Motor neuron (in vitro differentiated cells): ENCODE measurements at regions not wholly inside any gene's neighbourhood (a gene's known extent, or its start where the extent isn't known, plus 50 kb on each side); places are given as distances from the start of the nearest gene placed in this dataset.

Experiments
- ATAC-seq, 8 experiments: fragments of 200-7000 bp; cut with Tn5 transposase; replicated peaks in 6 of 8; 2 replicates each; pipeline ENCODE4 v1.8.0; 2021; ENCODE audit warnings: mild to moderate bottlenecking in 8 of 8, moderate library complexity in 8 of 8
- H3K27ac ChIP-seq, 2 donors: fragments of 250-450 bp; sonication (Bioruptor Pico); 2 replicates each; pipeline ENCODE4 v1.9.0; 2021; ENCODE audit warnings: antibody characterized with exemption in 2 of 2, mild to moderate bottlenecking in 2 of 2, moderate library complexity in 1 of 2
- H3K4me1 ChIP-seq, 2 donors: fragments of 250-450 bp; sonication (Bioruptor Pico); replicated peaks in 1 of 2; 2 replicates each; pipeline ENCODE4 v1.6.1; 2021; ENCODE audit warnings: antibody characterized with exemption in 2 of 2, mild to moderate bottlenecking in 2 of 2, moderate library complexity in 1 of 2
- H3K4me3 ChIP-seq, 5 donors: fragments of 250-450 bp; sonication (Bioruptor Pico); 2 replicates each; pipeline ENCODE4 v1.9.0; 2021; ENCODE audit warnings: antibody characterized with exemption in 5 of 5, mild to moderate bottlenecking in 5 of 5, moderate library complexity in 4 of 5
- WGBS, 10 experiments: fragments of 450-650 bp; shearing (Covaris generic); methylation state at CpG; one replicate each; pipeline ENCODE4 v1.0.0; 2022; 5-methylcytosine and 5-hydroxymethylcytosine counted together
- in situ Hi-C, 9 experiments: fragments of 400-800 bp; cut with MboI; loops; one replicate each; pipeline ENCODE4 v1.15.0; 2021; ENCODE audit warnings: low sequenced_read_pairs in 9 of 9, low pct_unique_long_range_greater_than_20kb in 2 of 9; ENCODE audit not compliant: unreplicated experiment in 9 of 9

- Histone ChIP-seq H3K4me1 (no peaks in the 10 kb centered on the region), H3K27ac (no peak overlapping the region), H3K4me3 (no peak overlapping the region)
- 77 to 97% (median 92%) methylated on average over 3 of the region's 3 CpGs; no CpG with 5 or more reads in 3 of the 10 experiments for WGBS, 10 experiments
- no peak for ATAC-seq
- in situ Hi-C loops: no loop called here
These were observed 973.9 kb downstream of the CDH11 start for GRCh38 chr16:64147941-64148340.

- no peaks in the 10 kb centered on the region for H3K4me1 ChIP-seq
- no peak overlapping the region for H3K4me3 ChIP-seq
- ATAC-seq: peak in 2 of 8 experiments; percentile 50 to 72
- in situ Hi-C loops: no loop called here
- WGBS, 10 experiments: 0 to 79% (median 46%) methylated on average over 1 to 2 of the region's 2 CpGs
- no peak overlapping the region for H3K27ac ChIP-seq
These were observed 977.2 kb downstream of the CDH11 start for GRCh38 chr16:64144617-64145016.

GRCh38 chr16:64138621-64139020 is 983.2 kb downstream of the CDH11 start:
- in situ Hi-C loops: no loop called here
- no peak for ATAC-seq
- WGBS, 10 experiments: 17 to 100% (median 70%) methylated on average over 1 to 2 of the region's 2 CpGs; no CpG with 5 or more reads in 2 of the 10 experiments
- Histone ChIP-seq H3K4me1 (peaks cover 0 to 13% of the 10 kb centered on the region in 2 donors), H3K27ac (no peak overlapping the region), H3K4me3 (no peak overlapping the region)

GRCh38 chr16:64138006-64138405 is 983.9 kb downstream of the CDH11 start:
- Histone ChIP-seq H3K4me1 (peaks cover 3 to 13% of the 10 kb centered on the region in 2 donors), H3K27ac (no peak overlapping the region), H3K4me3 (no peak overlapping the region)
- in situ Hi-C loops: no loop called here
- 67 to 100% (median 81%) methylated on average over 4 to 8 of the region's 8 CpGs; no CpG with 5 or more reads in 1 of the 10 experiments for WGBS, 10 experiments
- peak in 5 of 8 experiments; percentile 45 to 95 (median 92) for ATAC-seq

- in situ Hi-C loops: no loop called here
- no peak overlapping the region for H3K27ac ChIP-seq
- ATAC-seq: no peak
- peaks cover 7 to 13% of the 10 kb centered on the region in 2 donors for H3K4me1 ChIP-seq
- no peak overlapping the region for H3K4me3 ChIP-seq
- 40 to 100% (median 63%) methylated on average over 1 to 3 of the region's 3 CpGs; no CpG with 5 or more reads in 1 of the 10 experiments for WGBS, 10 experiments
These were observed 985.1 kb downstream of the CDH11 start for GRCh38 chr16:64136743-64137142.

- in situ Hi-C loops: no loop called here
- Histone ChIP-seq H3K4me1 (peaks cover 7 to 13% of the 10 kb centered on the region in 2 donors), H3K4me3 (no peak overlapping the region), H3K27ac (no peak overlapping the region)
- no peak for ATAC-seq
- WGBS, 10 experiments: 42 to 100% (median 100%) methylated on average over 1 of the region's 1 CpG; no CpG with 5 or more reads in 5 of the 10 experiments
These were observed 985.5 kb downstream of the CDH11 start for GRCh38 chr16:64136314-64136713.

- WGBS, 10 experiments: 5 to 100% (median 84%) methylated on average over 1 to 2 of the region's 2 CpGs
- Histone ChIP-seq H3K4me3 (no peak overlapping the region), H3K4me1 (peaks cover 7 to 11% of the 10 kb centered on the region in 2 donors), H3K27ac (no peak overlapping the region)
- no peak for ATAC-seq
- in situ Hi-C loops: no loop called here
These were observed 988.5 kb downstream of the CDH11 start for GRCh38 chr16:64133366-64133765.

- peak in 6 of 8 experiments; percentile 39 to 83 (median 62) for ATAC-seq
- 10 to 100% (median 68%) methylated on average over 1 to 3 of the region's 3 CpGs; no CpG with 5 or more reads in 1 of the 10 experiments for WGBS, 10 experiments
These were observed 989.0 kb downstream of the CDH11 start for GRCh38 chr16:64132759-64133361.

GRCh38 chr16:64132190-64132589 is 989.7 kb downstream of the CDH11 start:
- ATAC-seq: no peak
- Histone ChIP-seq H3K27ac (no peak overlapping the region), H3K4me3 (no peak overlapping the region), H3K4me1 (peaks cover 0 to 7% of the 10 kb centered on the region in 2 donors)
- 70 to 100% (median 94%) methylated on average over 2 to 3 of the region's 3 CpGs; no CpG with 5 or more reads in 1 of the 10 experiments for WGBS, 10 experiments
- in situ Hi-C loops: no loop called here

More at GRCh38 chr16:64132759-64133361, 989.0 kb downstream of the CDH11 start:
- in situ Hi-C loops: no loop called here
- peaks cover 6 to 7% of the 10 kb centered on the region in 2 donors for H3K4me1 ChIP-seq
- no peak overlapping the region for H3K4me3 ChIP-seq
- H3K27ac ChIP-seq: peak overlapping the region in 1 of 2 donors; percentile 53

- 0 to 100% (median 80%) methylated on average over 1 to 2 of the region's 2 CpGs; no CpG with 5 or more reads in 2 of the 10 experiments for WGBS, 10 experiments
- Histone ChIP-seq H3K4me1 (peaks cover 0 to 7% of the 10 kb centered on the region in 2 donors), H3K4me3 (no peak overlapping the region), H3K27ac (no peak overlapping the region)
- in situ Hi-C loops: no loop called here
- ATAC-seq: no peak
These were observed 990.4 kb downstream of the CDH11 start for GRCh38 chr16:64131423-64131822.

GRCh38 chr16:64130140-64130539 is 991.7 kb downstream of the CDH11 start:
- no peak for ATAC-seq
- WGBS, 10 experiments: 33 to 88% (median 72%) methylated on average over 1 to 2 of the region's 2 CpGs
- no peak overlapping the region for H3K4me3 ChIP-seq
- no peak overlapping the region for H3K27ac ChIP-seq
- in situ Hi-C loops: no loop called here
- H3K4me1 ChIP-seq: peaks cover 0 to 7% of the 10 kb centered on the region in 2 donors

GRCh38 chr16:64122177-64122576 is 999.7 kb downstream of the CDH11 start:
- in situ Hi-C loops: no loop called here

GRCh38 chr16:64121473-64121872 is 1000.4 kb downstream of the CDH11 start:
- 30 to 86% (median 74%) methylated on average over 1 to 3 of the region's 3 CpGs for WGBS, 10 experiments
- H3K4me1 ChIP-seq: peaks cover 5% of the 10 kb centered on the region in 2 donors
- in situ Hi-C loops: no loop called here
- H3K27ac ChIP-seq: no peak overlapping the region
- H3K4me3 ChIP-seq: no peak overlapping the region
- peak in 2 of 8 experiments; percentile 18 to 38 for ATAC-seq

More at GRCh38 chr16:64122177-64122576, 999.7 kb downstream of the CDH11 start:
- no peak overlapping the region for H3K4me3 ChIP-seq
- H3K27ac ChIP-seq: no peak overlapping the region
- WGBS, 10 experiments: 0 to 93% (median 80%) methylated on average over 1 to 2 of the region's 2 CpGs; no CpG with 5 or more reads in 3 of the 10 experiments
- H3K4me1 ChIP-seq: peaks cover 5% of the 10 kb centered on the region in 2 donors
- no peak for ATAC-seq

GRCh38 chr16:64116151-64116550 is 1005.7 kb downstream of the CDH11 start:
- Histone ChIP-seq H3K27ac (no peak overlapping the region), H3K4me1 (no peaks in the 10 kb centered on the region), H3K4me3 (no peak overlapping the region)
- no peak for ATAC-seq
- WGBS, 10 experiments: 33 to 86% (median 63%) methylated on average over 1 of the region's 1 CpG; no CpG with 5 or more reads in 2 of the 10 experiments
- in situ Hi-C loops: no loop called here
